ENCODE measurements at regions not wholly inside any gene's neighbourhood (a gene's known extent, or its start where the extent isn't known, plus 50 kb on each side); places are given as distances from the start of the nearest gene placed in this dataset.

DNA sequence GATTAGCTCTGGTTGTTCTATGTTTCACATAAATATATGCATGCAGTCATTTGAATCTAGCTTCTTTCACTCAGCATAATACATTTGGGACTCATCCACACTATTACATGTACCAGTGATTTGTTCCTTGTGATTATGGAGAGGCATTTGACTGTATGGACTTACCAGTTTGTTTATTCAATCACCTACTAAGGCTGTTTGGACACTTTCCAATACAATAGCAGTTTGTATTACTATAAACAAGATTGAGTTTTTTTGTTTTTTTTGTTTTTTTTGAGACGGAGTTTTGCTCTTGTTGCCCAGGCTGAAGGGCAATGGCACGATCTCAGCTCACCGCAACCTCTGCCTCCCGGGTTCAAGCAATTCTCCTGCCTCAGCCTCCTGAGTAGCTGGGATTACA, 109.8 kb upstream of the DST start:
- Histone ChIP-seq H3K27ac (ENCODE audit: poor library complexity, severe bottlenecking) (peak overlapping the region; percentile 90), H3K36me3 (ENCODE audit: low read depth) (no peaks in the 10 kb centered on the region), H3K4me3 (ENCODE audit: severe bottlenecking) (no peak overlapping the region), H3K27me3 (ENCODE audit: insufficient read depth, poor library complexity, severe bottlenecking) (no peaks in the 10 kb centered on the region), H3K9me3 (ENCODE audit: severe bottlenecking) (no peaks in the 10 kb centered on the region), H3K4me1 (ENCODE audit: insufficient read depth, poor library complexity, severe bottlenecking) (peaks cover 54% of the 10 kb centered on the region)
- ATAC-seq (ENCODE audit: low read depth) (no peak), DNase-seq (ENCODE audit: low spot score) (no peak)
- TF ChIP-seq, protein P1, sequence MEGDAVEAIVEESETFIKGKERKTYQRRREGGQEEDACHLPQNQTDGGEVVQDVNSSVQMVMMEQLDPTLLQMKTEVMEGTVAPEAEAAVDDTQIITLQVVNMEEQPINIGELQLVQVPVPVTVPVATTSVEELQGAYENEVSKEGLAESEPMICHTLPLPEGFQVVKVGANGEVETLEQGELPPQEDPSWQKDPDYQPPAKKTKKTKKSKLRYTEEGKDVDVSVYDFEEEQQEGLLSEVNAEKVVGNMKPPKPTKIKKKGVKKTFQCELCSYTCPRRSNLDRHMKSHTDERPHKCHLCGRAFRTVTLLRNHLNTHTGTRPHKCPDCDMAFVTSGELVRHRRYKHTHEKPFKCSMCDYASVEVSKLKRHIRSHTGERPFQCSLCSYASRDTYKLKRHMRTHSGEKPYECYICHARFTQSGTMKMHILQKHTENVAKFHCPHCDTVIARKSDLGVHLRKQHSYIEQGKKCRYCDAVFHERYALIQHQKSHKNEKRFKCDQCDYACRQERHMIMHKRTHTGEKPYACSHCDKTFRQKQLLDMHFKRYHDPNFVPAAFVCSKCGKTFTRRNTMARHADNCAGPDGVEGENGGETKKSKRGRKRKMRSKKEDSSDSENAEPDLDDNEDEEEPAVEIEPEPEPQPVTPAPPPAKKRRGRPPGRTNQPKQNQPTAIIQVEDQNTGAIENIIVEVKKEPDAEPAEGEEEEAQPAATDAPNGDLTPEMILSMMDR (IDR thresholded peaks at IDR 0.05; ENCODE audit: poor library complexity, severe bottlenecking): no peak

DNA sequence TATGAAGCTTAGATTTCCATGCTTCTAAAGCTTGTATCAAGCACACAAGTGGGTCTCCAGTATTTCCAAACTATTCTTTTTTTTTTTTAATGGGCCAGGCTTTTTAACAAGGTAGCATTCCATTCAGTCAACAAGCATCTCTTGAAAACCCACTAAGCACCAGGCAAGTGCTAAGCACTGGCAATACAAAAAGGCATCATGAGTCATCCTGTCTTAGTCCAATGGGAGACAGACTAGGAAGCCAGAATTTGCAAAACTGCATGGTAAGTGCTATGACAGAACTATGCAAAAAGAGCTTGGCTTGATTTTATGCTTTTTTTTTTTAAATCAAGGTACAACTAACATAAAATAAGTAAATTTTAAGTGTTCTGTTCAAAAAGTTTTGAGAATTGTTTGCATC, 109.3 kb upstream of the DST start:
- Histone ChIP-seq H3K36me3 (ENCODE audit: low read depth) (no peaks in the 10 kb centered on the region), H3K9me3 (ENCODE audit: severe bottlenecking) (no peaks in the 10 kb centered on the region), H3K27me3 (ENCODE audit: insufficient read depth, poor library complexity, severe bottlenecking) (no peaks in the 10 kb centered on the region), H3K27ac (ENCODE audit: poor library complexity, severe bottlenecking) (peak overlapping the region; percentile 90), H3K4me3 (ENCODE audit: severe bottlenecking) (no peak overlapping the region), H3K4me1 (ENCODE audit: insufficient read depth, poor library complexity, severe bottlenecking) (peaks cover 54% of the 10 kb centered on the region)
- TF ChIP-seq, protein P1 (IDR thresholded peaks at IDR 0.05; ENCODE audit: poor library complexity, severe bottlenecking): no peak
- ATAC-seq (ENCODE audit: low read depth) (peak; percentile 30; the same call in 1 of the 3 replicates), DNase-seq (ENCODE audit: low spot score) (no peak)

DNA sequence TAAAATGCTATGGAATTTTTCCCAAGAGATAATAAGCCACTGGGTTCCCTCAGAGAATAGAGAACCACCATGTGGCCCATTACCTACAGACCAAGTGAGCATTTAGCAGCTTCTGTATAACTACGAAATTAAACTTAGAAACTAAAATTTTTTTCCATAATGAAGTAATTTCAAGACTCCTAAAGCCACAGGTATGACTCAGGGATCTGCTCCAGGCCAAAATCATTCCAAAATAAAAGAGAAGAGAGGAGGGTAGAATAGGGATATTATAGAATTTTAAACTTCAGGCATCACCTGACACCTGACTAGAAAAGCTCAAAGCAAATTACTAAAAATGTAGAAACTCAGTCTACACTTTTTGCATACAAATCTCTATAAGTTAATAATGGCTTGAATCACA, 108.9 kb upstream of the DST start:
- H3K27ac ChIP-seq (ENCODE audit: poor library complexity, severe bottlenecking): peak overlapping the region; percentile 90
- ATAC-seq (ENCODE audit: low read depth) (no peak), DNase-seq (ENCODE audit: low spot score) (no peak)
- TF ChIP-seq, protein P1 (IDR thresholded peaks at IDR 0.05; ENCODE audit: poor library complexity, severe bottlenecking): no peak
- H3K9me3 ChIP-seq (ENCODE audit: severe bottlenecking): no peaks in the 10 kb centered on the region
- H3K27me3 ChIP-seq (ENCODE audit: insufficient read depth, poor library complexity, severe bottlenecking): no peaks in the 10 kb centered on the region
- H3K36me3 ChIP-seq (ENCODE audit: low read depth): no peaks in the 10 kb centered on the region
- H3K4me3 ChIP-seq (ENCODE audit: severe bottlenecking): no peak overlapping the region
- peaks cover 54% of the 10 kb centered on the region for H3K4me1 ChIP-seq (ENCODE audit: insufficient read depth, poor library complexity, severe bottlenecking)

DNA sequence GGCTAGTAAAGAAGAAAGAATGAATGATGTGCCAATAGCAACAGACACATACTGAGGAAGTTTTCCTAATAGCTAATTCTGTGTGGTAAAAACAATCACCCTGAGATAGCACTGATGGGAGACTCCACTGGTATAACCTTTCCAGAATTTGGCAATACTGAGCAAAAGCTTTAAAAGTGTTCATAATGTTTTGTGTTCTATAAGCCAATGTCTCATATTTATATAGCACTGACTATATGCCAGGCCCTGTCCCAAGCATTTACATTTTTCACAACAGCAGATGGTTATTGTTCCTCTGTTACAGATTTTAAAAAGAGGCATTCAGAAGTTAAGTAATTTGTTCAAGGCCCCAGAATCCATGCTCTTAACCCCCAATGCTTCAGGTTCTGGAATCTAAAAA, 108.0 kb upstream of the DST start:
- TF ChIP-seq, protein P1 (IDR thresholded peaks at IDR 0.05; ENCODE audit: poor library complexity, severe bottlenecking): no peak

GRCh38 chr6:56749632-56750151, 107.0 kb upstream of the DST start:
- DNase-seq (ENCODE audit: low spot score): no peak
- peak overlapping the region; percentile 90 for H3K27ac ChIP-seq (ENCODE audit: poor library complexity, severe bottlenecking)

More for the DNA sequence above, 108.0 kb upstream of the DST start:
- Histone ChIP-seq H3K4me1 (ENCODE audit: insufficient read depth, poor library complexity, severe bottlenecking) (peaks cover 63% of the 10 kb centered on the region), H3K27ac (ENCODE audit: poor library complexity, severe bottlenecking) (peak overlapping the region; percentile 90), H3K36me3 (ENCODE audit: low read depth) (no peaks in the 10 kb centered on the region), H3K9me3 (ENCODE audit: severe bottlenecking) (no peaks in the 10 kb centered on the region), H3K4me3 (ENCODE audit: severe bottlenecking) (no peak overlapping the region), H3K27me3 (ENCODE audit: insufficient read depth, poor library complexity, severe bottlenecking) (no peaks in the 10 kb centered on the region)
- no peak for ATAC-seq (ENCODE audit: low read depth)
- DNase-seq (ENCODE audit: low spot score): no peak

More at GRCh38 chr6:56749632-56750151, 107.0 kb upstream of the DST start:
- no peak overlapping the region for H3K4me3 ChIP-seq (ENCODE audit: severe bottlenecking)
- no peaks in the 10 kb centered on the region for H3K36me3 ChIP-seq (ENCODE audit: low read depth)
- H3K27me3 ChIP-seq (ENCODE audit: insufficient read depth, poor library complexity, severe bottlenecking): no peaks in the 10 kb centered on the region
- no peaks in the 10 kb centered on the region for H3K9me3 ChIP-seq (ENCODE audit: severe bottlenecking)
- peak; percentile 87 for ATAC-seq (ENCODE audit: low read depth)
- TF ChIP-seq, protein P1 (IDR thresholded peaks at IDR 0.05; ENCODE audit: poor library complexity, severe bottlenecking): no peak
- peaks cover 73% of the 10 kb centered on the region for H3K4me1 ChIP-seq (ENCODE audit: insufficient read depth, poor library complexity, severe bottlenecking)
